ENCODE measurements at regions not wholly inside any gene's neighbourhood (a gene's known extent, or its start where the extent isn't known, plus 50 kb on each side); places are given as distances from the start of the nearest gene placed in this dataset.

GRCh38 chr6:166765234-166765541 is 138.1 kb upstream of the RPS6KA2 start:
- Histone ChIP-seq H3K4me2 (ENCODE audit: low read depth, low read length) (no peak overlapping the region), H2AFZ (ENCODE audit: low read length) (no peak overlapping the region), H4K20me1 (ENCODE audit: insufficient read depth, low read length) (0 out of 2 replicates have a peak, but pooled peaks cover 3% of the 10 kb centered on the region), H3K4me1 (ENCODE audit: insufficient read depth, low read length) (peaks cover 8% of the 10 kb centered on the region), H3K27ac (ENCODE audit: extremely low read length, insufficient read depth, low read length) (no peak overlapping the region), H3K4me3 (replicated peaks in 1 of 3; ENCODE audit: insufficient read depth in 1 of 3, low read depth in 2 of 3, low read length in 3 of 3) (no peak overlapping the region), H3K36me3 (replicated peaks in 1 of 2; ENCODE audit: control insufficient read depth in 1 of 2, insufficient read depth in 2 of 2, low read length in 2 of 2) (no peaks in the 10 kb centered on the region), H3K9ac (ENCODE audit: insufficient read depth, low read depth, low read length) (no peak overlapping the region), H3K79me2 (ENCODE audit: insufficient read depth, low read length) (no peaks in the 10 kb centered on the region), H3K27me3 (ENCODE audit: control insufficient read depth in 1 of 2, insufficient read depth in 2 of 2, low read length in 2 of 2) (peaks cover 2 to 25% of the 10 kb centered on the region in 2 experiments; a peak in 3 of 5 replicates), H3K9me3 (ENCODE audit: low read length) (no peaks in the 10 kb centered on the region)
- WGBS (ENCODE audit: low lambda C conversion rate), result 71% methylated on average over 6 of the region's 14 CpGs
- in situ Hi-C loops (cut with HindIII; ENCODE audit: extremely low pct_ligation_motif_present, low pct_unique_long_range_greater_than_20kb) (no loop called here), intact Hi-C loops (cut with micrococcal nuclease; ENCODE audit: unreplicated experiment) (no loop called here)
- POLR2A ChIA-PET, result no interaction called here
- FAIRE-seq (no peak), DNase-seq (ENCODE audit: low spot score) (no peak), ATAC-seq (no peak)
- BruUV-seq (replicated peaks), result no TSS peak
- CTCF ChIA-PET (ENCODE audit: low intra/inter-chr PET ratio, low total read pairs), result no interaction called here
- TF ChIP-seq ZNF383 (CRISPR knock-in tag; IDR thresholded peaks at IDR 0.05; ENCODE audit: borderline replicate concordance) (no peak), TBP (CRISPR knock-in tag; IDR thresholded peaks at IDR 0.05) (no peak), XRCC5 (optimal IDR thresholded peaks at IDR 0.05; ENCODE audit: low read length) (no peak), SALL1 (CRISPR knock-in tag; IDR thresholded peaks at IDR 0.05) (no peak), ZBTB2 (CRISPR knock-in tag; IDR thresholded peaks at IDR 0.05; ENCODE audit: low read depth) (no peak), SCMH1 (CRISPR knock-in tag; IDR thresholded peaks at IDR 0.05; ENCODE audit: borderline replicate concordance) (no peak), YEATS4 (CRISPR knock-in tag; IDR thresholded peaks at IDR 0.05; ENCODE audit: borderline replicate concordance) (no peak), ATF5 (CRISPR knock-in tag; IDR thresholded peaks at IDR 0.05; ENCODE audit: low read depth) (no peak), ELF3 (CRISPR knock-in tag; IDR thresholded peaks at IDR 0.05) (no peak), ZHX1 (CRISPR knock-in tag; IDR thresholded peaks at IDR 0.05; ENCODE audit: low read depth) (no peak), PRMT3 (CRISPR knock-in tag; IDR thresholded peaks at IDR 0.05; ENCODE audit: borderline replicate concordance, low read depth) (no peak), FOXA1 (IDR thresholded peaks at IDR 0.05) (no peak), FOXA1 (CRISPR knock-in tag; IDR thresholded peaks at IDR 0.05) (no peak), ZNF609 (CRISPR knock-in tag; IDR thresholded peaks at IDR 0.05; ENCODE audit: borderline replicate concordance) (no peak), MXI1 (IDR thresholded peaks at IDR 0.05; ENCODE audit: borderline replicate concordance, low read depth, low read length) (no peak)

Data from HepG2 (cell line).